Right forelimb (tissue), 1 donor: ENCODE measurements at regions not wholly inside any gene's neighbourhood (a gene's known extent, or its start where the extent isn't known, plus 50 kb on each side); places are given as distances from the start of the nearest gene placed in this dataset.

ENCODE experiments used
- DNase-seq: peaks from one replicate; pipeline ENCODE4 v3.0.0-alpha.2; 2018

GRCh38 chr17:74098136-74099024 lies 105.1 kb upstream of the RPL38 start:
- DNase-seq: no peak

GRCh38 chr17:74099442-74100340 lies 103.8 kb upstream of the RPL38 start:
- DNase-seq: no peak

DNA sequence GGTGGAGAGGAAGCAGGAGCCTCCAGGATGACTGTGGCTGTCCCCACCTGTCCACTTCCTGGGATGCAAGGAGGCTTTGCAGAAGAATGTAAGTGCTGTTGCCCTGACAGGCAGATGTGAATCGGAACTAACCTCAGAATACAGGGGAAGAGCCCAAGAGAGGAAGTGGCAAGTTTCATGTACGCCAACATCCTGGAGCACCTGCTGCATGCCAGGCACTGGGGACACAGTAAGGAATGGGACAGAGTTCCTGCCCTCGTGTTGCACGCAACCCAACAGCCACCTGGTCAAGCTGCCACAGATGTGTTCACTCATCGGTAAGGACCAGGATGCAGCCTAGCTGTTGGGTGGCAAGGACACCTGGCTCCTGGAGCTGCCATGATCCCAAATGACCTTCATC lies 98.6 kb upstream of the RPL38 start:
- DNase-seq: no peak

- no peak for DNase-seq
Observed at GRCh38 chr17:74107107-74107506, 96.4 kb upstream of the RPL38 start.

DNA sequence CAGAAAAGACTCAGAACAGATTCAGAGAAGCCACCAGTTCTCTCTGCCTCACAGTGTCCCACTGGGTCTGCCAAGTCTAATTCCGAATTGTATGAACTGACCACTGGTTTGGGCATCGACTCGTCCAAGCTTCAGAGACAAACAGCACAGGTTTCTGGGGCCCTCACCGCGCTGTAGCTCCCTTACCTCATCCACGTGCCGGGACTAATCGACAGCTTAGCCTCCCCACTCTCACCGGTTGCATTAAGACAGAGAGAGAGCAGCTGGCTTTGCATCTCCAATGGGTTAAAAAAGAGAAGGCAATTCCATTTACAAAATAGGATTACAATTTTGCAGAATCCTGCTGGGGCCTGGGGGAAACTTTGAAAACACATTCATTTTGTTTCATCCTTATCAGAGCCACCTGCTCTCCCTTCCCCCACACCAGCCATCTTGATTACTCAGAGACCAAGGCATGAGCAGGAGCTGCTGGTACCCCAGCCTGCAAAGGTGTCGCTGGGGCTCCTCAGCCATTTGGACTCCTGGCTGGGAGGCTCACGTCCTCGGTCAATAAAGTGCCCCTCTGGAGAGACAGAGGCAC lies 95.3 kb upstream of the RPL38 start:
- no peak for DNase-seq

- DNase-seq: no peak
Observed at GRCh38 chr17:74110467-74110866, 93.0 kb upstream of the RPL38 start.

DNA sequence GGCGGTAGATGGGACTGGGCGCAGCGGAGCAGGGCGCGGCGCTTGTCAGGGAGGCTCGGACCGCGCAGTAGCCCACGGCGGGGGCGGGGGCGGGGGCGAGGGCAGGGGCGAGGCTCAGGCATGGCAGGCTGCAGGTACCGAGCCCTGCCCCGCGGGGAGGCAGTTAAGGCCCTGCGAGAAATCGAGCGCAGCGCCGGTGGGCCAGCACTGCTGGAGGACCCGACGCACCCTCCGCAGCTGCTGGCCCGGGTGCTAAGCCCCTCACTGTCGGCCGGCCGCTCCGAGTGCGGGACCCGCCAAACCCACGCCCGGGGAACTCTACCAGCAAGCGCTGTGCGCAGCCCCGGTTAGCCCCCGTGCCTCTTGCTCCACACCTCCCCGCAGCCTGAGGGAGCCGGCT lies 90.2 kb upstream of the RPL38 start:
- no peak for DNase-seq

GRCh38 chr17:74113952-74114351 lies 89.5 kb upstream of the RPL38 start:
- no peak for DNase-seq

DNA sequence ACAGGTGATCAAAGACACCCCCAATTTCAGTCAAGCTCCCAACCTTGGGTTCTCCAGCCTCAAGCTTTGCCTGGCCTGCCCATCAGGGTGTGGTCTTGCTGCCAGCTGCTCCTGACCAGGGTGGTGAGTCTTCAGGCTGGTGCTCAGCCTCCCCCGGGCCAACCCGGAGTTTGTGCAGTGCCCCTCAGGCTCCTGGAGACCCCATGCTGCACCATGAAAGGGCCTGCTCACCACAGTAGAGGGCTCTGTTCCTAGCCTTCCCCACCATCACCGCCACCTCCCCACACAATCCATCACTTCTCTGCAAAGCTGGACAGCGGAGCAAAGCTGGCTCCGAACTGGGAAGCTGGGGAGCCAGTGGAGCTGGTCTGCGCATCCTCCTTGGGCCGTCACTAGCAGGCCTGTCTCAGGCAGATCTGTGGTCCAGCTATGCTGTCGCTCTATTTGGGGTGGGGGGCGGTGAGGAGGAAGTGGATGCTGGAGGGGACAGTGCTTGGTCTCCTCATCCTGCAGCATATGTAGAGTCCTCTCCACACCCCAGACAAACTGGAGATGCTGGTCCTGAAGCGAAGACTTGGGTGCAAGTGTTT lies 88.5 kb upstream of the RPL38 start:
- no peak for DNase-seq

DNA sequence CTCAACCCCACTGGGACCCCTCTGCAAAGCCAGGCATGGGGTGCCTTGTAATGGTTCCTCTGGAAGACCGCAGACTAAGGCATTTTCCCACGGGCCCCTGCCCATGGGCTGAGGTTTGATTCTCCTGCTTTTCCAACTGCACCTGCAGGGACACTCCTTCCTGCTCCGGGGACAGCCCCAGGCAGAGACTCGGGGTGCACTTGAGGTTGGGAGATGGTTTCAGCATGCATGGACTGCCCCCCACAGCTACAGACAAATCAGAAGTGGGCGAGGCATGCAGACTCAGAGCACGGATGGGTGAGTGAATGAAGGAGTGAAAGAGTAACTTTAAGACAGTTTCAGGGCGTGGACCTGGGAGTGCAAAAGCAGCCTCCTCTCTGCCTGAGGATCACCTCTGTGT lies 87.9 kb upstream of the RPL38 start:
- peak; percentile 20 for DNase-seq

GRCh38 chr17:74116087-74116717 lies 87.3 kb upstream of the RPL38 start:
- DNase-seq: peak; percentile 41

DNA sequence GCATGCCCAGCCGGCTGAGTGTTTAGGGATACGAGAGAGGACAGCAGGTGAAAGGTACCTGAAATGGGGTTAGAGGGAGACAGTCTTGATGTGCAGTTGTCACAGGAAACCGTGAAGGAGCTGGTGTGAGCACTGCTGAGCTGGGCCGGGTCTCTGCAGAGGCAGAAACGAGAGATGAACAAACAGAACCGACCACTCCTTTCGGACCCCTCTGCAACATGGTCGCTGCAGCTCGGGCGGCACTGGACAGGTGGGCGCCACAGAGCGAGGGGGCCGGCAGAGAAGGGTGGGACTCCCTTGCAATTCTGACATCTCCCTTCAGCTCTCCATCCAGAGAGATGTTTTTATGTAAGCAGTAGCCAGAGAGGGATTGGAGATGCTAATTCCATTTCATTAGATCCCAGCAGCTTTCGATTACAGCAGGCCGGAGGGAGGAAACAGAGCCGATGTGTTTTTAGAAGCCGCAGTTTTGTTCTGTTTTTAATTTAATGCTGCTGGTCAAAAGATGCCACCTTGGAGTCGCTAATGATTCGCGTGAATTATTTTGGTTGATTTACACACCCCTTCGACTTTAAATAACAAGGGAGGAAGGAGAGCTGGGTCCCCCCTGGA lies 86.3 kb upstream of the RPL38 start:
- DNase-seq: peak; percentile 31

GRCh38 chr17:74117999-74118421 lies 85.5 kb upstream of the RPL38 start:
- DNase-seq: no peak

DNA sequence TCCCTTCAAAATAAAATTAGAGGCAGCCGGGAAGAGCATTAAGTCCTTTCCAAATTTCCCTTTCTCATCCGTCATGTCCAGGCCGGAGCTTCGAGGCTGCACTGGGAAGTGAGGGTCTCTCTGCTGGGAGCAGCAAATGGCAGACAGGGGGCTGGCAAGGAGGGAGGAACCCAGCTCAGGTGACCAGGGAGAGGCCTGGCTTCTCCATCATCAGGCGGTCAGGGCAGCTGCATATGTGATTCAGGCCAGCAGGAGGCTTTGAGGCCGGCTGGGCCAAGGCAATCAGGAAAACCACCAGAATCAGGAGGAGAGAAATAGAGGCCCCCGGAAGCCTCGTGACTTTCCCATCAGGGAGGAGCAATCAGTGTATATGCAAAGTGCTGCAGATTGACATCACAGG lies 85.0 kb upstream of the RPL38 start:
- DNase-seq: peak; percentile 57

GRCh38 chr17:74119049-74119580 lies 84.4 kb upstream of the RPL38 start:
- DNase-seq: no peak

DNA sequence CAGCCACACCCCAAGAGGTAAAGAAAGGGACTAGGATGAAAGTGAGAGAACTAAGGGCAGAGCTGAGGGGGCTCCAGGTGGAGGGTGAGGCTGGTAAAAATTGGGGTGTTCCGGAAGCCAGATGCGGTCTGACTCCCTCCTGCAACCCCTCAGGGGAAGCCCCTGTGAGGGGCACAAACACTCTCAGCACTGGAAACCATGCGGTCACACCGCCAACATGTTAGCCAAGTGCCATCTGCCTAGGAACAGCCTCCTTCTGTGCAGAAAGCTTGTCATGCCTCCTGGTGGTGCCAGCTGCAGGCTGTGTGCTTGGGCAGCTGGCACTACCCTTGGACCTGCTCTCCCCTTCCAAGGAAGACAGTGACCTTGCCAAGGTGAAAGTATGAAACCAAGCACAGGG lies 83.5 kb upstream of the RPL38 start:
- DNase-seq: no peak

- DNase-seq: no peak
Observed at GRCh38 chr17:74123350-74123749, 80.1 kb upstream of the RPL38 start.

GRCh38 chr17:74123866-74124444 lies 79.5 kb upstream of the RPL38 start:
- no peak for DNase-seq

DNA sequence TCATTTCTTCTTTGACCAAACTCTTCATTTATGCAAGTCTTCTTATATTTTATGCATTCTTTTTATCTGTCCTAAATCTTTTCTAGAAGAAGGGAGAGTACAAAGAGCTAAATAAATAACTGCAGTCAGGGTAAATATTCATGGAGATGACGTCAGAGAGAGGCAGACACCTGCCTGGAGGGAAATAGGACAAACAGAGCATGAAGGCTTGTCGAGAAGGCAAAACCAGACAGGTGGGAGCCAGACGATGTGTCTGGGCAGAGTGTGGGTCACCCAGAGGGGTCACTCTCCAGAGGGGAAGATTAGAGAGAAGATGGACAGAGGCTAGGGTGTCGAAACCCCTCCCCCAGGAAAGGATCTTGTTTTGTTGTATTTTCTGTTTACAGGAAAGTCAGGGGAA lies 78.3 kb upstream of the RPL38 start:
- no peak for DNase-seq

- DNase-seq: no peak
Observed at GRCh38 chr17:74126179-74126900, 77.1 kb upstream of the RPL38 start.

DNA sequence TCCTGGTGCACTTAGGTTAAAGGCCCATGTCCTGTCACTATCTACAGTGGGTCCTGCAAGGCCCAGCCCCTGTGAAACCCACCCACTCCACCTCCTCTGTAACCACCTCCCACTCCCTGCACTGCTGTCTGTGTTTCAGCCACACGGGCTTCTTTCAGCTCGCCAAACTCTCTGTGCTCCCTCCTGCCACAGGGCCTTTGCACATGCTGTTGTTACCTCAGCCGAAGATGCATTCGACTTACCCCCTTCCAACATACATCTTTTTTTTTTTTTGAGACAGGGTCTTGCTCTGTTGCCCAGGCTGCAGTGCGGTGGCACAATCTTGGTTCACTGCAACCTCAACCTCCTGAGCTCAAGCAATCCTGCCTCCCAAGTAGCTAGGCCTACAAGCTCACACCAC lies 76.5 kb upstream of the RPL38 start:
- no peak for DNase-seq
